ENCODE measurements at regions not wholly inside any gene's neighbourhood (a gene's known extent, or its start where the extent isn't known, plus 50 kb on each side); places are given as distances from the start of the nearest gene placed in this dataset.

DNA sequence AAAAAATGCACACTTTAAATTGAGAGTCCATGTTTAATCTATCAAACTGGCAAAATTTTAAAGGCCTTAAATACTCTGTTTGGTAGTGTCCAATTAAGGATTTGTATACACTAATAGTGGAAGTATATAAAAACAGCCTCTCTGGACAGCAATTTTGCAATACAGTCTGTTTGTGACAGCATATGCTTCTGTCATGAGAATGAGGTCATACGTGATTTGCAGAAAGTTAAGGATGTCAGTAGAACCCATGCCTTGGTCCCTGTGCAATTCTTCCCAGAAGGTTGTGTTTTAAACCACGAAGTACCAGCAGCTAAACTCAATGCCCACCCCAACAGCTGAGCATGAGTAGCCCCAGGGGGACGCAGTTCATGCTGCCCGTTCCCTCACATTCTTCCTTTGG, 78.4 kb downstream of the AIPL1 start:
- TF ChIP-seq, protein P1, sequence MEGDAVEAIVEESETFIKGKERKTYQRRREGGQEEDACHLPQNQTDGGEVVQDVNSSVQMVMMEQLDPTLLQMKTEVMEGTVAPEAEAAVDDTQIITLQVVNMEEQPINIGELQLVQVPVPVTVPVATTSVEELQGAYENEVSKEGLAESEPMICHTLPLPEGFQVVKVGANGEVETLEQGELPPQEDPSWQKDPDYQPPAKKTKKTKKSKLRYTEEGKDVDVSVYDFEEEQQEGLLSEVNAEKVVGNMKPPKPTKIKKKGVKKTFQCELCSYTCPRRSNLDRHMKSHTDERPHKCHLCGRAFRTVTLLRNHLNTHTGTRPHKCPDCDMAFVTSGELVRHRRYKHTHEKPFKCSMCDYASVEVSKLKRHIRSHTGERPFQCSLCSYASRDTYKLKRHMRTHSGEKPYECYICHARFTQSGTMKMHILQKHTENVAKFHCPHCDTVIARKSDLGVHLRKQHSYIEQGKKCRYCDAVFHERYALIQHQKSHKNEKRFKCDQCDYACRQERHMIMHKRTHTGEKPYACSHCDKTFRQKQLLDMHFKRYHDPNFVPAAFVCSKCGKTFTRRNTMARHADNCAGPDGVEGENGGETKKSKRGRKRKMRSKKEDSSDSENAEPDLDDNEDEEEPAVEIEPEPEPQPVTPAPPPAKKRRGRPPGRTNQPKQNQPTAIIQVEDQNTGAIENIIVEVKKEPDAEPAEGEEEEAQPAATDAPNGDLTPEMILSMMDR (conservative IDR thresholded peaks at IDR 0.05): no peak
- TF ChIP-seq ZFX (IDR thresholded peaks at IDR 0.05): no peak

Data from C4-2B (cell line).